Left lung (tissue), 4 donors: ENCODE measurements at regions not wholly inside any gene's neighbourhood (a gene's known extent, or its start where the extent isn't known, plus 50 kb on each side); places are given as distances from the start of the nearest gene placed in this dataset.

Experiments
- ATAC-seq: fragments of 200-7000 bp; cut with Tn5 transposase; one replicate; pipeline ENCODE4 v1.9.1; 2020; ENCODE audit warnings: moderate library complexity
- DNase-seq, 4 donors: peaks; one replicate each; pipeline ENCODE4 v3.0.0-alpha.2; 2013 to 2020
- H3K27ac ChIP-seq, 2 donors: fragments of 200-600 bp; sonication (generic) in 1 of 2; one replicate each; pipeline versions ENCODE4 v1.5.0 to v1.8.0; 2020 to 2021
- H3K27me3 ChIP-seq, 2 donors: fragments of 200-600 bp; sonication (generic) in 1 of 2; one replicate each; pipeline versions ENCODE4 v1.5.0 to v1.8.0; 2020 to 2021
- H3K36me3 ChIP-seq, 2 donors: fragments of 200-600 bp; sonication (generic) in 1 of 2; one replicate each; pipeline versions ENCODE4 v1.5.0 to v1.8.0; 2020 to 2021
- H3K4me1 ChIP-seq, 2 donors: fragments of 200-600 bp; one replicate each; pipeline ENCODE4 v1.8.0; 2021
- H3K4me3 ChIP-seq, 2 donors: fragments of 200-600 bp; sonication (generic) in 1 of 2; one replicate each; pipeline versions ENCODE4 v1.5.0 to v1.8.0; 2020 to 2021; ENCODE audit warnings: mild to moderate bottlenecking in 1 of 2
- H3K9me3 ChIP-seq, 2 donors: fragments of 200-600 bp; sonication (generic) in 1 of 2; one replicate each; pipeline versions ENCODE4 v1.5.0 to v1.8.0; 2020 to 2021
- CTCF ChIP-seq, 2 donors: fragments of 200-600 bp; sonication (generic) in 1 of 2; IDR thresholded peaks; one replicate each; pipeline versions ENCODE4 v1.5.0 to v1.8.0; 2021; ENCODE audit warnings: antibody characterized with exemption in 2 of 2
- intact Hi-C, 2 donors: fragments of 100-400 bp; cut with DNase I; formaldehyde crosslinking; loops; one replicate each; pipeline versions ENCODE4 v1.11.2 to v1.14.2; 2022
- donor health status: DM: no; HTN: yes; CAD: no.
- donor health status: DM: no; HTN: no; CAD: no.

DNA sequence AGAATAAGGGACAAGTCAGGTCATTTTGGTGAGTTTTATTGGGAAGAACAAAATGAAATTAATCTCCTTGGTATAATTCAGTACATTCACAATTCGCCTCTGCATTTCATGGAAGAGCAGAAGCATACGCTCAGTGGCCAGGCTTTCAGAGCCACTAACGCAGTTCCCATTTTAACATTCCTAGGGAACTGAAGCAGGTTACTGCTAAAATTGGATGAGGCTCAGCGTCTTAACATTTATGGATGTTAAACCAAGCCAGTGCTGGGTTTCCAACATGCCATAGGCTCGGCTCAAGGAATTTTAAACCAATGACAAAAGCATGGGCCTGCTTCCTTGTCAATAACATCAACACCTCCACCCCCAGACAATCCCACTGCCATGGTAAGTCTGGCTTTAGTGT, 172.7 kb upstream of the PRICKLE2 start:
- no peak overlapping the region for H3K27ac ChIP-seq
- TF ChIP-seq CTCF (IDR thresholded peaks at IDR 0.05): no peak
- no peaks in the 10 kb centered on the region for H3K36me3 ChIP-seq
- DNase-seq: no peak
- H3K27me3 ChIP-seq: no peaks in the 10 kb centered on the region
- intact Hi-C loops: no loop called here
- no peak for ATAC-seq
- peaks cover 0 to 8% of the 10 kb centered on the region in 2 donors for H3K4me1 ChIP-seq
- no peaks in the 10 kb centered on the region for H3K9me3 ChIP-seq
- no peak overlapping the region for H3K4me3 ChIP-seq

GRCh38 chr3:64397573-64397972, 172.3 kb upstream of the PRICKLE2 start:
- no peak overlapping the region for H3K4me3 ChIP-seq
- no peaks in the 10 kb centered on the region for H3K27me3 ChIP-seq
- no peak for DNase-seq
- H3K36me3 ChIP-seq: no peaks in the 10 kb centered on the region
- H3K4me1 ChIP-seq: peaks cover 0 to 8% of the 10 kb centered on the region in 2 donors
- H3K9me3 ChIP-seq: no peaks in the 10 kb centered on the region
- H3K27ac ChIP-seq: no peak overlapping the region
- no peak for TF ChIP-seq CTCF (IDR thresholded peaks at IDR 0.05)
- intact Hi-C loops: no loop called here
- ATAC-seq: no peak

DNA sequence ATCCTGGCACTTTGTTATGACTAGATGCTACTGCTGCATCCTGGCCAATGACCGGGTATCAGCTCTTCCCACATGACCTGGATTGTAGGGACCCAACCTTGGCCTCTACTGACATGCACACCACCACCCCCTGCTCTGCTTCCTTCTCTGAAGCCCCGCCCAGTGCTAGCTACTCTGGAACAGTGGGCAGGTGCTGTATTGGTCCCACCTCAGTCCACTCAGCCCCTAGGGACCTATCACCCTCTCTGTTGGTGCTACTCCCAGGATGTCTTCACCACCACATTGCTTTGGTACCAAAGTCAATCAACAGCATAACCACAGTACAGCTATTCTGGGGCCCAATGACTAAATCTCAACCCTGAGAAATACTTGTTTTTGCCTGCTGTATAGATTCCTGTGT, 170.2 kb upstream of the PRICKLE2 start:
- no peak for TF ChIP-seq CTCF (IDR thresholded peaks at IDR 0.05)
- DNase-seq: no peak
- Histone ChIP-seq H3K9me3 (no peaks in the 10 kb centered on the region), H3K4me1 (peaks cover 0 to 8% of the 10 kb centered on the region in 2 donors), H3K4me3 (no peak overlapping the region), H3K27ac (no peak overlapping the region), H3K27me3 (no peaks in the 10 kb centered on the region), H3K36me3 (no peaks in the 10 kb centered on the region)
- no peak for ATAC-seq
- intact Hi-C loops: no loop called here

DNA sequence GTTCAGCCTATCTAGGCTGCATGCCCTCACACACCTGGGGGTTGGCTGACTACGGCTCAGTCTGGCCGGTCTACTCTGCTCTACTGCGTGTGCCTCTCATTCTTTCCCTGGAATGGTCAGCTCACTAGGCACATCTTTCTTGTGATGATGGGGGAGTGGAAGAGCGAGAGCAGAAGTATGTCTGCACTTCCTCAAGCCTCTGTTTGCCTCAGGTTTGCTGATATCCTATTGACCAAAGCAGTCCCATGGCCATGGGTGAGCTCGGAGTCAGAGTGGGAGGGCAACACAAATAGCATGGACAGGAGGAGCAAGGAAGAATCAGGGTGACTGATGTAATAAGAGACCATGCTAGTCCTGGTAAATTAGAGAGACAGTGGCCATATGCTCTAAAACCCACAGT, 167.9 kb upstream of the PRICKLE2 start:
- no peak for DNase-seq
- Histone ChIP-seq H3K9me3 (no peaks in the 10 kb centered on the region), H3K27me3 (no peaks in the 10 kb centered on the region), H3K4me1 (no peaks in the 10 kb centered on the region), H3K36me3 (no peaks in the 10 kb centered on the region), H3K4me3 (no peak overlapping the region), H3K27ac (no peak overlapping the region)
- no peak for ATAC-seq
- intact Hi-C loops: no loop called here
- TF ChIP-seq CTCF (IDR thresholded peaks at IDR 0.05): no peak

- TF ChIP-seq CTCF (IDR thresholded peaks at IDR 0.05): no peak
- ATAC-seq (no peak), DNase-seq (no peak)
- Histone ChIP-seq H3K27me3 (no peaks in the 10 kb centered on the region), H3K27ac (no peak overlapping the region), H3K4me3 (no peak overlapping the region), H3K9me3 (no peaks in the 10 kb centered on the region), H3K36me3 (no peaks in the 10 kb centered on the region), H3K4me1 (no peaks in the 10 kb centered on the region)
- intact Hi-C loops: no loop called here
Measured at GRCh38 chr3:64392001-64392400, 166.7 kb upstream of the PRICKLE2 start.
